ENCODE measurements at regions not wholly inside any gene's neighbourhood (a gene's known extent, or its start where the extent isn't known, plus 50 kb on each side); places are given as distances from the start of the nearest gene placed in this dataset.

GRCh38 chr2:238636269-238637073 lies 209.7 kb downstream of the ASB1 start:
- Histone ChIP-seq H3K36me3 (ENCODE audit: control insufficient read depth in 2 of 3, insufficient read depth in 3 of 3, low read length in 3 of 3) (no peaks in the 10 kb centered on the region), H3K4me1 (ENCODE audit: control insufficient read depth in 2 of 2, insufficient read depth in 2 of 2, low read length in 2 of 2) (no peaks in the 10 kb centered on the region), H3K27me3 (ENCODE audit: control insufficient read depth in 2 of 2, insufficient read depth in 2 of 2, low read length in 2 of 2) (no peaks in the 10 kb centered on the region), H3K9me3 (ENCODE audit: control insufficient read depth in 2 of 3, low read length in 3 of 3) (no peaks in the 10 kb centered on the region), H3K27ac (ENCODE audit: low read depth, low read length) (no peak overlapping the region), H3K4me3 (ENCODE audit: low read length) (no peak overlapping the region)
- CTCF ChIA-PET, result no interaction called here
- Mint-ChIP-seq H3K4me1 (no peaks in the 10 kb centered on the region), H3K36me3 (no peaks in the 10 kb centered on the region), H3K9me3 (peaks cover 0 to 3% (median 0%) of the 10 kb centered on the region in 11 donors), H3K4me3 (no peak overlapping the region), H3K27ac (no peak overlapping the region), H3K27me3 (peaks cover 0 to 26% (median 6%) of the 10 kb centered on the region in 5 donors)
- no peak for ATAC-seq
- intact Hi-C loops (cut with micrococcal nuclease), result no loop called here
- DNase-seq, result no peak
- POLR2A ChIA-PET, result no interaction called here

- intact Hi-C loops (cut with micrococcal nuclease), result no loop called here
- Histone ChIP-seq H3K4me3 (ENCODE audit: low read length) (no peak overlapping the region), H3K36me3 (ENCODE audit: control insufficient read depth in 2 of 3, insufficient read depth in 3 of 3, low read length in 3 of 3) (no peaks in the 10 kb centered on the region), H3K27me3 (ENCODE audit: control insufficient read depth in 2 of 2, insufficient read depth in 2 of 2, low read length in 2 of 2) (no peaks in the 10 kb centered on the region), H3K27ac (ENCODE audit: low read depth, low read length) (no peak overlapping the region), H3K4me1 (ENCODE audit: control insufficient read depth in 2 of 2, insufficient read depth in 2 of 2, low read length in 2 of 2) (no peaks in the 10 kb centered on the region), H3K9me3 (ENCODE audit: control insufficient read depth in 2 of 3, low read length in 3 of 3) (no peaks in the 10 kb centered on the region)
- Mint-ChIP-seq H3K27ac (no peak overlapping the region), H3K36me3 (no peaks in the 10 kb centered on the region), H3K27me3 (peaks cover 0 to 21% (median 8%) of the 10 kb centered on the region in 5 donors), H3K4me1 (no peaks in the 10 kb centered on the region), H3K9me3 (peaks cover 0 to 3% (median 0%) of the 10 kb centered on the region in 11 donors), H3K4me3 (no peak overlapping the region)
- ATAC-seq (no peak), DNase-seq (no peak)
- CTCF ChIA-PET, result no interaction called here
- POLR2A ChIA-PET, result no interaction called here
Measured at GRCh38 chr2:238638100-238638981, 209.5 kb upstream of the TWIST2 start.

GRCh38 chr2:238638982-238639628 lies 208.8 kb upstream of the TWIST2 start:
- Mint-ChIP-seq H3K27me3 (peaks cover 0 to 21% (median 8%) of the 10 kb centered on the region in 5 donors), H3K9me3 (no peaks in the 10 kb centered on the region), H3K4me1 (peaks cover 0 to 1% (median 0%) of the 10 kb centered on the region in 7 donors), H3K27ac (no peak overlapping the region), H3K36me3 (no peaks in the 10 kb centered on the region), H3K4me3 (no peak overlapping the region)
- intact Hi-C loops (cut with micrococcal nuclease), result no loop called here
- Histone ChIP-seq H3K9me3 (ENCODE audit: control insufficient read depth in 2 of 3, low read length in 3 of 3) (no peaks in the 10 kb centered on the region), H3K4me3 (ENCODE audit: low read length) (no peak overlapping the region), H3K36me3 (ENCODE audit: control insufficient read depth in 2 of 3, insufficient read depth in 3 of 3, low read length in 3 of 3) (no peaks in the 10 kb centered on the region), H3K27ac (ENCODE audit: low read depth, low read length) (no peak overlapping the region), H3K27me3 (ENCODE audit: control insufficient read depth in 2 of 2, insufficient read depth in 2 of 2, low read length in 2 of 2) (no peaks in the 10 kb centered on the region), H3K4me1 (ENCODE audit: control insufficient read depth in 2 of 2, insufficient read depth in 2 of 2, low read length in 2 of 2) (no peaks in the 10 kb centered on the region)
- DNase-seq (no peak), ATAC-seq (no peak)
- CTCF ChIA-PET, result no interaction called here
- POLR2A ChIA-PET, result no interaction called here

- Mint-ChIP-seq H3K27ac (no peak overlapping the region), H3K27me3 (peaks cover 0 to 20% (median 8%) of the 10 kb centered on the region in 5 donors), H3K9me3 (no peaks in the 10 kb centered on the region), H3K36me3 (no peaks in the 10 kb centered on the region), H3K4me1 (peaks cover 0 to 8% (median 0%) of the 10 kb centered on the region in 7 donors), H3K4me3 (no peak overlapping the region)
- no peak overlapping the region for H3K4me3 ChIP-seq (ENCODE audit: low read length)
- no peaks in the 10 kb centered on the region for H3K27me3 ChIP-seq (ENCODE audit: control insufficient read depth in 2 of 2, insufficient read depth in 2 of 2, low read length in 2 of 2)
- H3K4me1 ChIP-seq (ENCODE audit: control insufficient read depth in 2 of 2, insufficient read depth in 2 of 2, low read length in 2 of 2), result no peaks in the 10 kb centered on the region
- CTCF ChIA-PET, result no interaction called here
- no peak overlapping the region for H3K27ac ChIP-seq (ENCODE audit: low read depth, low read length)
- DNase-seq (no peak), ATAC-seq (no peak)
- POLR2A ChIA-PET, result no interaction called here
- intact Hi-C loops (cut with micrococcal nuclease), result no loop called here
- H3K9me3 ChIP-seq (ENCODE audit: control insufficient read depth in 2 of 3, low read length in 3 of 3), result no peaks in the 10 kb centered on the region
- H3K36me3 ChIP-seq (ENCODE audit: control insufficient read depth in 2 of 3, insufficient read depth in 3 of 3, low read length in 3 of 3), result no peaks in the 10 kb centered on the region
Measured at GRCh38 chr2:238640486-238640885, 207.4 kb upstream of the TWIST2 start.

GRCh38 chr2:238642973-238643372 lies 204.9 kb upstream of the TWIST2 start:
- CTCF ChIA-PET, result no interaction called here

GRCh38 chr2:238643400-238643907 lies 204.4 kb upstream of the TWIST2 start:
- H3K36me3 ChIP-seq (ENCODE audit: control insufficient read depth in 2 of 3, insufficient read depth in 3 of 3, low read length in 3 of 3), result no peaks in the 10 kb centered on the region
- no peaks in the 10 kb centered on the region for H3K9me3 ChIP-seq (ENCODE audit: control insufficient read depth in 2 of 3, low read length in 3 of 3)
- H3K27ac ChIP-seq (ENCODE audit: low read depth, low read length), result no peak overlapping the region
- H3K27me3 Mint-ChIP-seq, result peaks cover 0 to 10% (median 8%) of the 10 kb centered on the region in 5 donors
- ChIA-PET POLR2A (no interaction called here), CTCF (no interaction called here)
- no peaks in the 10 kb centered on the region for H3K9me3 Mint-ChIP-seq
- no peaks in the 10 kb centered on the region for H3K36me3 Mint-ChIP-seq
- DNase-seq (no peak), ATAC-seq (no peak)
- H3K4me3 Mint-ChIP-seq, result no peak overlapping the region
- intact Hi-C loops (cut with micrococcal nuclease), result no loop called here
- no peaks in the 10 kb centered on the region for H3K27me3 ChIP-seq (ENCODE audit: control insufficient read depth in 2 of 2, insufficient read depth in 2 of 2, low read length in 2 of 2)
- H3K4me1 ChIP-seq (ENCODE audit: control insufficient read depth in 2 of 2, insufficient read depth in 2 of 2, low read length in 2 of 2), result no peaks in the 10 kb centered on the region
- no peak overlapping the region for H3K27ac Mint-ChIP-seq
- peaks cover 0 to 8% (median 0%) of the 10 kb centered on the region in 7 donors for H3K4me1 Mint-ChIP-seq
- no peak overlapping the region for H3K4me3 ChIP-seq (ENCODE audit: low read length)

More at GRCh38 chr2:238642973-238643372, 204.9 kb upstream of the TWIST2 start:
- H3K4me3 Mint-ChIP-seq, result no peak overlapping the region
- H3K36me3 Mint-ChIP-seq, result no peaks in the 10 kb centered on the region
- H3K9me3 ChIP-seq (ENCODE audit: control insufficient read depth in 2 of 3, low read length in 3 of 3), result no peaks in the 10 kb centered on the region
- H3K9me3 Mint-ChIP-seq, result no peaks in the 10 kb centered on the region
- peaks cover 0 to 8% (median 0%) of the 10 kb centered on the region in 7 donors for H3K4me1 Mint-ChIP-seq
- no peaks in the 10 kb centered on the region for H3K4me1 ChIP-seq (ENCODE audit: control insufficient read depth in 2 of 2, insufficient read depth in 2 of 2, low read length in 2 of 2)
- H3K27ac Mint-ChIP-seq, result no peak overlapping the region
- no peaks in the 10 kb centered on the region for H3K27me3 ChIP-seq (ENCODE audit: control insufficient read depth in 2 of 2, insufficient read depth in 2 of 2, low read length in 2 of 2)
- H3K27me3 Mint-ChIP-seq, result peaks cover 0 to 10% (median 8%) of the 10 kb centered on the region in 5 donors
- ATAC-seq (no peak), DNase-seq (no peak)
- H3K27ac ChIP-seq (ENCODE audit: low read depth, low read length), result no peak overlapping the region
- H3K4me3 ChIP-seq (ENCODE audit: low read length), result no peak overlapping the region
- POLR2A ChIA-PET, result no interaction called here
- intact Hi-C loops (cut with micrococcal nuclease), result no loop called here
- H3K36me3 ChIP-seq (ENCODE audit: control insufficient read depth in 2 of 3, insufficient read depth in 3 of 3, low read length in 3 of 3), result no peaks in the 10 kb centered on the region
